Stimulated activated naive CD4-positive, alpha-beta T cell (primary cell): ENCODE measurements at regions not wholly inside any gene's neighbourhood (a gene's known extent, or its start where the extent isn't known, plus 50 kb on each side); places are given as distances from the start of the nearest gene placed in this dataset.

Source experiments
- DNase-seq, 6 experiments: peaks; one replicate each; lab custom pipeline; 2025; lab: John Stamatoyannopoulos, UW

- DNase-seq, result no peak
Measured at GRCh38 chr2:52844701-52845423, 922.7 kb upstream of the CHAC2 start.

- no peak for DNase-seq
Measured at GRCh38 chr2:52835909-52836308, 931.7 kb upstream of the CHAC2 start.

- DNase-seq, result no peak
Measured at GRCh38 chr2:52831216-52831615, 936.4 kb upstream of the CHAC2 start.

- no peak for DNase-seq
Measured at GRCh38 chr2:52828112-52828511, 939.5 kb upstream of the CHAC2 start.

- DNase-seq, result no peak
Measured at GRCh38 chr2:52821631-52822030, 946.0 kb upstream of the CHAC2 start.

- no peak for DNase-seq
Measured at GRCh38 chr2:52818958-52819357, 948.6 kb upstream of the CHAC2 start.

- DNase-seq, result no peak
Measured at GRCh38 chr2:52810460-52810859, 957.1 kb upstream of the CHAC2 start.

GRCh38 chr2:52805901-52806410 is 961.6 kb upstream of the CHAC2 start:
- DNase-seq, result no peak

GRCh38 chr2:52794581-52794980 is 973.0 kb upstream of the CHAC2 start:
- no peak for DNase-seq

GRCh38 chr2:52779446-52779845 is 988.2 kb upstream of the CHAC2 start:
- no peak for DNase-seq

GRCh38 chr2:52776571-52776970 is 991.0 kb upstream of the CHAC2 start:
- no peak for DNase-seq

- no peak for DNase-seq
Measured at GRCh38 chr2:52775674-52776073, 991.9 kb upstream of the CHAC2 start.

- no peak for DNase-seq
Measured at GRCh38 chr2:52765735-52766134, 1001.9 kb upstream of the CHAC2 start.

- no peak for DNase-seq
Measured at GRCh38 chr2:52749764-52750163, 1017.8 kb upstream of the CHAC2 start.

GRCh38 chr2:52745144-52745543 is 1022.5 kb upstream of the CHAC2 start:
- DNase-seq, result no peak

- DNase-seq, result no peak
Measured at GRCh38 chr2:52732849-52733395, 1034.7 kb upstream of the CHAC2 start.

- no peak for DNase-seq
Measured at GRCh38 chr2:52724585-52724984, 1043.0 kb upstream of the CHAC2 start.

GRCh38 chr2:52717836-52718235 is 1049.8 kb upstream of the CHAC2 start:
- DNase-seq, result no peak

- no peak for DNase-seq
Measured at GRCh38 chr2:52710810-52711618, 1056.6 kb upstream of the CHAC2 start.

- no peak for DNase-seq
Measured at GRCh38 chr2:52704251-52704650, 1063.4 kb upstream of the CHAC2 start.

GRCh38 chr2:52703004-52703403 is 1064.6 kb upstream of the CHAC2 start:
- DNase-seq, result no peak

- DNase-seq, result no peak
Measured at GRCh38 chr2:52698408-52698807, 1069.2 kb upstream of the CHAC2 start.

- no peak for DNase-seq
Measured at GRCh38 chr2:52697690-52698089, 1069.9 kb upstream of the CHAC2 start.
